Smooth muscle cell (in vitro differentiated cells): ENCODE measurements at regions not wholly inside any gene's neighbourhood (a gene's known extent, or its start where the extent isn't known, plus 50 kb on each side); places are given as distances from the start of the nearest gene placed in this dataset.

Experiments used
- DNase-seq: peaks from one replicate; lab custom pipeline; 2025; ENCODE audit not compliant: unreplicated experiment; lab: John Stamatoyannopoulos, UW
- H2AFZ ChIP-seq: fragments of 200-600 bp; sonication (generic); 2 replicates; pipeline ENCODE4 v1.6.0; 2016; ENCODE audit warnings: antibody characterized with exemption, low read depth, mild to moderate bottlenecking
- H3F3A ChIP-seq: fragments of 200-600 bp; sonication (generic); 2 replicates; pipeline ENCODE4 v1.6.0; 2017; ENCODE audit warnings: antibody characterized with exemption, low read depth
- H3K27ac ChIP-seq: fragments of 200-600 bp; sonication (generic); 2 replicates; pipeline ENCODE4 v1.5.1; 2016; ENCODE audit warnings: low read depth, mild to moderate bottlenecking
- H3K27me3 ChIP-seq: fragments of 200-600 bp; sonication (generic); 2 replicates; pipeline ENCODE4 v1.6.1; 2016; ENCODE audit warnings: low read depth, mild to moderate bottlenecking
- H3K36me3 ChIP-seq: fragments of 200-600 bp; sonication (generic); 2 replicates; pipeline ENCODE4 v1.5.1; 2016; ENCODE audit warnings: low read depth
- H3K4me1 ChIP-seq: fragments of 200-600 bp; sonication (generic); 2 replicates; pipeline ENCODE4 v1.5.1; 2016; ENCODE audit warnings: low read depth
- H3K4me2 ChIP-seq: fragments of 200-600 bp; sonication (generic); 2 replicates; pipeline ENCODE4 v1.6.0; 2016; ENCODE audit warnings: mild to moderate bottlenecking
- H3K4me3 ChIP-seq: fragments of 200-600 bp; sonication (generic); 2 replicates; pipeline ENCODE4 v1.5.1; 2016; ENCODE audit warnings: mild to moderate bottlenecking
- H3K79me2 ChIP-seq: fragments of 200-600 bp; sonication (generic); 2 replicates; pipeline ENCODE4 v1.6.0; 2016; ENCODE audit warnings: low read depth, mild to moderate bottlenecking
- H3K9ac ChIP-seq: fragments of 200-600 bp; sonication (generic); 2 replicates; pipeline ENCODE4 v1.6.0; 2016; ENCODE audit warnings: low read depth
- H3K9me3 ChIP-seq: fragments of 200-600 bp; sonication (generic); replicated peaks from 2 replicates; pipeline ENCODE4 v1.5.1; 2016; ENCODE audit warnings: low read depth
- H4K20me1 ChIP-seq: fragments of 200-600 bp; sonication (generic); 2 replicates; pipeline ENCODE4 v1.6.0; 2016; ENCODE audit warnings: low read depth
- CTCF ChIP-seq: fragments of 200-600 bp; sonication (generic); IDR thresholded peaks from 2 replicates; pipeline ENCODE4 v1.5.1; 2017; ENCODE audit warnings: borderline replicate concordance, mild to moderate bottlenecking, antibody characterized with exemption; ENCODE audit not compliant: insufficient read depth, poor library complexity, severe bottlenecking
- WGBS: methylation state at CpG from one replicate; pipeline ENCODE4 v1.1.7; 2016; ENCODE audit warnings: low lambda C conversion rate; 5-methylcytosine and 5-hydroxymethylcytosine counted together

- no peaks in the 10 kb centered on the region for H3K9me3 ChIP-seq
- no peak overlapping the region for H3K4me3 ChIP-seq
- no peak for TF ChIP-seq CTCF
- no peak overlapping the region for H2AFZ ChIP-seq
- no peaks in the 10 kb centered on the region for H3K36me3 ChIP-seq
- 83% methylated on average over 3 of the region's 3 CpGs for WGBS
- peaks cover 7% of the 10 kb centered on the region for H3K4me1 ChIP-seq
- H3K27ac ChIP-seq: no peak overlapping the region
- no peak overlapping the region for H3K9ac ChIP-seq
- no peaks in the 10 kb centered on the region for H3F3A ChIP-seq
- no peaks in the 10 kb centered on the region for H4K20me1 ChIP-seq
- no peaks in the 10 kb centered on the region for H3K79me2 ChIP-seq
- DNase-seq: no peak
- no peak overlapping the region for H3K4me2 ChIP-seq
- peaks cover 26% of the 10 kb centered on the region for H3K27me3 ChIP-seq
These were observed 312.8 kb downstream of the OMA1 start for GRCh38 chr1:58233729-58234128.

- TF ChIP-seq CTCF: no peak
- no peak for DNase-seq
- H4K20me1 ChIP-seq: no peaks in the 10 kb centered on the region
- H3K4me2 ChIP-seq: no peak overlapping the region
- H2AFZ ChIP-seq: no peak overlapping the region
- no peak overlapping the region for H3K4me3 ChIP-seq
- H3K4me1 ChIP-seq: peaks cover 7% of the 10 kb centered on the region
- H3K9me3 ChIP-seq: no peaks in the 10 kb centered on the region
- no peak overlapping the region for H3K27ac ChIP-seq
- H3K79me2 ChIP-seq: no peaks in the 10 kb centered on the region
- no peaks in the 10 kb centered on the region for H3F3A ChIP-seq
- no peaks in the 10 kb centered on the region for H3K36me3 ChIP-seq
- H3K27me3 ChIP-seq: peaks cover 16% of the 10 kb centered on the region
- H3K9ac ChIP-seq: no peak overlapping the region
- 85% methylated on average over 1 of the region's 1 CpG for WGBS
These were observed 315.3 kb downstream of the OMA1 start for GRCh38 chr1:58231204-58231603.

- Histone ChIP-seq H3K36me3 (no peaks in the 10 kb centered on the region), H3K4me3 (no peak overlapping the region), H3K27me3 (peaks cover 13% of the 10 kb centered on the region), H2AFZ (no peak overlapping the region), H3K9me3 (no peaks in the 10 kb centered on the region), H3F3A (no peaks in the 10 kb centered on the region), H3K9ac (no peak overlapping the region), H3K79me2 (no peaks in the 10 kb centered on the region), H3K4me2 (no peak overlapping the region), H4K20me1 (no peaks in the 10 kb centered on the region), H3K4me1 (peaks cover 7% of the 10 kb centered on the region), H3K27ac (no peak overlapping the region)
- no peak for DNase-seq
- TF ChIP-seq CTCF: no peak
- 95% methylated on average over 3 of the region's 3 CpGs for WGBS
These were observed 318.9 kb downstream of the OMA1 start for GRCh38 chr1:58227604-58228003.

GRCh38 chr1:58223522-58223921 is 323.0 kb downstream of the OMA1 start:
- H3K27me3 ChIP-seq: peaks cover 18% of the 10 kb centered on the region

More at GRCh38 chr1:58223522-58223921, 323.0 kb downstream of the OMA1 start:
- H3K4me1 ChIP-seq: no peaks in the 10 kb centered on the region
- DNase-seq: no peak
- no peak overlapping the region for H3K4me2 ChIP-seq
- no peak overlapping the region for H3K4me3 ChIP-seq
- no peak for TF ChIP-seq CTCF
- no peaks in the 10 kb centered on the region for H3K9me3 ChIP-seq
- H4K20me1 ChIP-seq: no peaks in the 10 kb centered on the region
- no peak overlapping the region for H2AFZ ChIP-seq
- H3F3A ChIP-seq: no peaks in the 10 kb centered on the region
- H3K27ac ChIP-seq: no peak overlapping the region
- H3K36me3 ChIP-seq: no peaks in the 10 kb centered on the region
- H3K79me2 ChIP-seq: no peaks in the 10 kb centered on the region
- no peak overlapping the region for H3K9ac ChIP-seq
- 78% methylated on average over 4 of the region's 4 CpGs for WGBS
